Erythroblast (primary cell): ENCODE measurements at regions not wholly inside any gene's neighbourhood (a gene's known extent, or its start where the extent isn't known, plus 50 kb on each side); places are given as distances from the start of the nearest gene placed in this dataset.

Experiments used
- GATA1 ChIP-seq: IDR thresholded peaks from 2 replicates; pipeline ENCODE4 v1.6.1; 2011; ENCODE audit warnings: low read depth, mild to moderate bottlenecking, control low read depth, low read length, moderate library complexity
- POLR2A ChIP-seq: IDR thresholded peaks from 2 replicates; pipeline ENCODE4 v1.6.1; 2011; ENCODE audit warnings: mild to moderate bottlenecking, low read length

GRCh38 chr6:164409309-164410009 lies 899.9 kb downstream of the C6orf118 start:
- no peak for TF ChIP-seq POLR2A
- no peak for TF ChIP-seq GATA1
